MM.1S (cell line): ENCODE measurements at regions not wholly inside any gene's neighbourhood (a gene's known extent, or its start where the extent isn't known, plus 50 kb on each side); places are given as distances from the start of the nearest gene placed in this dataset.

Source experiments
- DNase-seq: peaks from one replicate; pipeline ENCODE4 v3.0.0-alpha.2; 2015
- H2AFZ ChIP-seq: fragments of 300-600 bp; sonication (generic); 2 replicates; pipeline ENCODE4 v1.6.0; 2016; ENCODE audit warnings: antibody characterized with exemption, low read length
- H3F3A ChIP-seq: fragments of 300-600 bp; sonication (generic); 2 replicates; pipeline ENCODE4 v1.6.1; 2016; ENCODE audit warnings: mild to moderate bottlenecking, antibody characterized with exemption, low read length, moderate library complexity, mixed read lengths; ENCODE audit not compliant: insufficient read depth
- H3K27ac ChIP-seq: fragments of 300-600 bp; sonication (generic); 2 replicates; pipeline ENCODE4 v1.5.1; 2016; ENCODE audit warnings: mild to moderate bottlenecking, low read length
- H3K27me3 ChIP-seq: fragments of 300-600 bp; sonication (generic); replicated peaks from 2 replicates; pipeline ENCODE4 v1.6.0; 2016; ENCODE audit warnings: low read length; ENCODE audit not compliant: insufficient read depth
- H3K36me3 ChIP-seq: fragments of 300-600 bp; sonication (generic); replicated peaks from 2 replicates; pipeline ENCODE4 v1.6.1; 2016; ENCODE audit warnings: mild to moderate bottlenecking, low read length, mixed read lengths; ENCODE audit not compliant: insufficient read depth
- H3K4me1 ChIP-seq: fragments of 300-600 bp; sonication (generic); 2 replicates; pipeline ENCODE4 v1.6.1; 2016; ENCODE audit warnings: low read length, mixed read lengths
- H3K4me2 ChIP-seq: fragments of 300-600 bp; sonication (generic); 2 replicates; pipeline ENCODE4 v1.6.0; 2016; ENCODE audit warnings: low read depth, low read length
- H3K4me3 ChIP-seq: fragments of 300-600 bp; sonication (generic); 2 replicates; pipeline ENCODE4 v1.5.1; 2016; ENCODE audit warnings: low read length, mixed read lengths
- H3K79me2 ChIP-seq: fragments of 300-600 bp; sonication (generic); 2 replicates; pipeline ENCODE4 v1.6.1; 2016; ENCODE audit warnings: mixed run types, low read length, mixed read lengths
- H3K9ac ChIP-seq: fragments of 300-600 bp; sonication (generic); 2 replicates; pipeline ENCODE4 v1.6.1; 2016; ENCODE audit warnings: low read length, mixed read lengths
- H3K9me2 ChIP-seq: fragments of 300-600 bp; sonication (generic); replicated peaks from 2 replicates; pipeline ENCODE4 v1.6.1; 2016; ENCODE audit warnings: mild to moderate bottlenecking, low read length, mixed read lengths; ENCODE audit not compliant: insufficient read depth
- H3K9me3 ChIP-seq: fragments of 300-600 bp; sonication (generic); replicated peaks from 2 replicates; pipeline ENCODE4 v1.6.1; 2016; ENCODE audit warnings: mild to moderate bottlenecking, low read length, mixed read lengths; ENCODE audit not compliant: insufficient read depth
- H4K20me1 ChIP-seq: fragments of 300-600 bp; sonication (generic); 2 replicates; pipeline ENCODE4 v1.6.1; 2016; ENCODE audit warnings: mild to moderate bottlenecking, low read length, moderate library complexity, mixed read lengths; ENCODE audit not compliant: insufficient read depth
- EZH2 ChIP-seq: fragments of 300-600 bp; sonication (generic); optimal IDR thresholded peaks from 2 replicates; pipeline ENCODE3; 2017; ENCODE audit warnings: low read depth, mild to moderate bottlenecking, antibody characterized with exemption, low read length, mixed read lengths
- EZH2phosphoT487 ChIP-seq: fragments of 300-600 bp; sonication (generic); IDR thresholded peaks from 2 replicates; pipeline ENCODE4 v1.6.1; 2018; ENCODE audit warnings: antibody characterized with exemption, low read length
- TF ChIP-seq, protein P1 (sequence below): fragments of 300-600 bp; sonication (generic); IDR thresholded peaks from 2 replicates; pipeline ENCODE4 v1.5.1; 2016; ENCODE audit warnings: antibody characterized with exemption, low read length, mixed read lengths

DNA sequence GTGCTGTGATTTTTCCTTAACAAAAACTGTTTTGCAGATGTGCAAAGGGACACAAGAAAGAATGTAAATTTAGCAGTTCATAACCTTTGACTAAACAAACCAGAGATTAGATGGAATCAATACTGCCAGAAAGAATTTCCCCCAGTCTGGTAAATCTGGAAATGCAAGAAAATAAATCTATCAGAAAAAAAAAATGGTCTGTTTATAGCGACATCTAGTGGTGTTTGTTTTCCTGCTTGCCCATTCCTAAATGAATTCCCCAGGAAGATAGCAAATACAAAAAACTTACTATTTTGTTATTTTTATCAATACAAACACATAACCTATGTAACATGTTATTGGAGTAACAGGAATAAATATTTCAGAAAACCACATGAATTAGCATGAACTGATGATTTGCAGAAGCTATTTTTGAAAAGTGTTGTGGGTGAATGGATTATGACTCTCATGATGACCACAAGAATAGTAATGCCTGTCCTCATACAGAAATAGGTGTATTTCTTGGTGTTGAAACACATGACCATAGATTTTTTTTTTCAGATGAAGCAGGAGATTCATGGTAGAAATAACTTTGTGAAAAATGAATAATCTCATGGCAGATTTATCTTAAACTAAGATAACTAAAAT is 1703.8 kb downstream of the MAT2B start:
- Histone ChIP-seq H3K9me3 (no peaks in the 10 kb centered on the region), H3K36me3 (no peaks in the 10 kb centered on the region), H3K27ac (no peak overlapping the region), H3K27me3 (no peaks in the 10 kb centered on the region), H3K9me2 (no peaks in the 10 kb centered on the region), H3F3A (no peaks in the 10 kb centered on the region), H3K4me1 (no peaks in the 10 kb centered on the region), H3K4me3 (no peak overlapping the region), H3K79me2 (no peaks in the 10 kb centered on the region), H2AFZ (no peak overlapping the region), H4K20me1 (no peaks in the 10 kb centered on the region), H3K9ac (no peak overlapping the region), H3K4me2 (no peak overlapping the region)
- TF ChIP-seq EZH2phosphoT487, result no peak
- TF ChIP-seq, protein P1, sequence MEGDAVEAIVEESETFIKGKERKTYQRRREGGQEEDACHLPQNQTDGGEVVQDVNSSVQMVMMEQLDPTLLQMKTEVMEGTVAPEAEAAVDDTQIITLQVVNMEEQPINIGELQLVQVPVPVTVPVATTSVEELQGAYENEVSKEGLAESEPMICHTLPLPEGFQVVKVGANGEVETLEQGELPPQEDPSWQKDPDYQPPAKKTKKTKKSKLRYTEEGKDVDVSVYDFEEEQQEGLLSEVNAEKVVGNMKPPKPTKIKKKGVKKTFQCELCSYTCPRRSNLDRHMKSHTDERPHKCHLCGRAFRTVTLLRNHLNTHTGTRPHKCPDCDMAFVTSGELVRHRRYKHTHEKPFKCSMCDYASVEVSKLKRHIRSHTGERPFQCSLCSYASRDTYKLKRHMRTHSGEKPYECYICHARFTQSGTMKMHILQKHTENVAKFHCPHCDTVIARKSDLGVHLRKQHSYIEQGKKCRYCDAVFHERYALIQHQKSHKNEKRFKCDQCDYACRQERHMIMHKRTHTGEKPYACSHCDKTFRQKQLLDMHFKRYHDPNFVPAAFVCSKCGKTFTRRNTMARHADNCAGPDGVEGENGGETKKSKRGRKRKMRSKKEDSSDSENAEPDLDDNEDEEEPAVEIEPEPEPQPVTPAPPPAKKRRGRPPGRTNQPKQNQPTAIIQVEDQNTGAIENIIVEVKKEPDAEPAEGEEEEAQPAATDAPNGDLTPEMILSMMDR, result peak; percentile 78
- DNase-seq, result peak; percentile 30

DNA sequence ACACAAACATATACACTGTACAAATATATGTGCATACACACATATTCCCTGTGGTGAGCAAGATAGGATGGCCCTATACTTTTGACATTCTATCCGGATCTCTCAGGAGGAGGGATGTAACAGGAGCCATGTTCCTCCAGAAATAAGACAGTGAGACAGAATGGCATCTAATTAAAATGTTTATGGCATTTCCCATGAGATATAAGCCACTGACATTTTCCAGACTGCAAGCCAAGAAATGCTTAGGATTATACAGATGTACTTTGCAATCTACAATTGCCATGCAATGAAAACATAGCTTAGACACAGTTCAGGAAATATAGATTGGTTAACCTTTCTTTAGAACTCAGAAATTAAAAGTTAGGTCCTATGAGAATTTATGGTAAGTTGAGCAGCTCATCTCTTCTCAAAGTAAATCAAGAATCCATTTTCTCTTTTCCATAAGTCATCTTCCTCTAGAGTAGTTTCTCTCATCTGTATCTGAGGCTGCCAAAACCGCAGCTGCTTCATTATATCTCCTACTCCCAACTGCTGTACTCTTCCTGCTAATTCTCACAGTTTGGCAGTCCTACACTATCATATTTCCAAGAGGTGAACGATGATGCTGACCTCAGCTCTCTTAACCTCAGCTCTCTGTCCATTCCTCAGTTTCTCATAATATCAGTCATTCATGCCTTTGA is 1719.1 kb downstream of the MAT2B start:
- Histone ChIP-seq H3F3A (no peaks in the 10 kb centered on the region), H3K4me2 (no peak overlapping the region), H3K9me2 (no peaks in the 10 kb centered on the region), H3K9ac (no peak overlapping the region), H3K27me3 (no peaks in the 10 kb centered on the region), H3K4me3 (no peak overlapping the region), H3K4me1 (no peaks in the 10 kb centered on the region), H3K27ac (no peak overlapping the region), H4K20me1 (no peaks in the 10 kb centered on the region), H3K9me3 (no peaks in the 10 kb centered on the region), H3K79me2 (no peaks in the 10 kb centered on the region), H3K36me3 (no peaks in the 10 kb centered on the region), H2AFZ (no peak overlapping the region)
- DNase-seq, result no peak
- TF ChIP-seq EZH2phosphoT487 (no peak), EZH2 (no peak)
- TF ChIP-seq, protein P1, result no peak

DNA sequence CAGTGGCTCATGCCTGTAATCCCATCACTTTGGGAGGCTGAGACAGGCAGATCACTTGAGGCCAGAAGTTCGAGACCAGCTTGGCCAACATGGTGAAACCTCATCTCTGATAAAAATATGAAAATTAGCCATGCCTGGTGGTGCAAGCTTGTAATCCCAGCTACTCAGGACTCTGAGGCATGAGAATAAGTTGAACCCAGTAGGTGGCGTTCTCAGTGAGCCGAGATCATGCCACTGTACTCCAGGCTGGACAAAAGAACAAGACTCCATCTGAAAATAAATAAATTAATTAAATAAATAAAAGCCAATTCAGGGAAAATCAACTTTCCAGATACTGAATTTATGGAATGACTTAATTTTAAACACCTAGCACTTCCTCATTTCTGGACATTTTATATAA is 1722.1 kb downstream of the MAT2B start:
- no peaks in the 10 kb centered on the region for H3K79me2 ChIP-seq
- H2AFZ ChIP-seq, result no peak overlapping the region
- no peak overlapping the region for H3K4me2 ChIP-seq
- no peaks in the 10 kb centered on the region for H3K27me3 ChIP-seq
- no peak for DNase-seq
- H3K9me3 ChIP-seq, result no peaks in the 10 kb centered on the region
- H3K9ac ChIP-seq, result no peak overlapping the region
- H3K4me3 ChIP-seq, result no peak overlapping the region
- H3F3A ChIP-seq, result no peaks in the 10 kb centered on the region
- TF ChIP-seq EZH2phosphoT487, result no peak
- no peaks in the 10 kb centered on the region for H3K36me3 ChIP-seq
- no peaks in the 10 kb centered on the region for H3K9me2 ChIP-seq
- H4K20me1 ChIP-seq, result no peaks in the 10 kb centered on the region
- no peak overlapping the region for H3K27ac ChIP-seq
- no peaks in the 10 kb centered on the region for H3K4me1 ChIP-seq

DNA sequence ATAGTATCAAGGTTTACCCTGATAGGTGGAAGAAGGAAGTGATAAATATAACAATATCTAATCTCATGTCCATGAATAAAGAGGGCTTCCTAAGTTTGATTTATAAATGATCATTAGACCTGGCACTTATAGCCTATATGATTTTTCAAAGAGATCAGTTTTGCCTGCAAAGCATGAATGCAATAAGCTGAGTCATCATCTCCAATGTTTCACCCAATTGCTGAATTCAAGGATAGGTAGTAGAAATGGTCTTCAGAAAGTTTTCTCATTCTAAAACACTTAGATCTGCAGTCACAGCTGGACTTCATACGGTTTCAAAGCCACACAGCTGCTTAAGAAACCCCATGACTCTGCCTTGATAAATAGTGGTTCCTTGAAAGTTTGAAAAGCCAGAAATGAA is 1722.8 kb downstream of the MAT2B start:
- no peak overlapping the region for H2AFZ ChIP-seq
- no peaks in the 10 kb centered on the region for H3K36me3 ChIP-seq
- no peak overlapping the region for H3K4me2 ChIP-seq
- H3K9me3 ChIP-seq, result no peaks in the 10 kb centered on the region
- H3K27ac ChIP-seq, result no peak overlapping the region
- no peak for DNase-seq
- no peak for TF ChIP-seq EZH2
- TF ChIP-seq EZH2phosphoT487, result no peak
- TF ChIP-seq, protein P1, result no peak
- H3K79me2 ChIP-seq, result no peaks in the 10 kb centered on the region
- H3K9ac ChIP-seq, result no peak overlapping the region
- no peaks in the 10 kb centered on the region for H4K20me1 ChIP-seq
- no peak overlapping the region for H3K4me3 ChIP-seq
- H3K27me3 ChIP-seq, result no peaks in the 10 kb centered on the region
- no peaks in the 10 kb centered on the region for H3K9me2 ChIP-seq
- no peaks in the 10 kb centered on the region for H3K4me1 ChIP-seq
- no peaks in the 10 kb centered on the region for H3F3A ChIP-seq
